H1 (cell line): ENCODE measurements at regions not wholly inside any gene's neighbourhood (a gene's known extent, or its start where the extent isn't known, plus 50 kb on each side); places are given as distances from the start of the nearest gene placed in this dataset.

Experiments used
- CTCF ChIA-PET: fragments of 300-600 bp; sonication (Branson Sonifier 250); formaldehyde crosslinking; loops from one replicate; lab custom pipeline; 2021; ENCODE audit not compliant: partially characterized antibody; lab: Charles Lee
- POLR2A ChIA-PET: fragments of 300-600 bp; sonication (Branson Sonifier 250); formaldehyde crosslinking; loops from one replicate; lab custom pipeline; 2021; ENCODE audit warnings: inconsistent platforms; ENCODE audit not compliant: partially characterized antibody; lab: Charles Lee
- DNase-seq, 2 experiments: peaks; one replicate each; pipeline versions ENCODE4 v3.0.0 to v3.0.0-alpha.2; 2010 to 2022; ENCODE audit warnings: low spot score in 2 of 2, low read depth in 1 of 2, mixed read lengths in 1 of 2
- FAIRE-seq: peaks from 2 replicates; lab custom pipeline; 2011; peaks lifted over from hg19 to GRCh38; lab: Jason Lieb, UNC
- H2AFZ ChIP-seq: 2 replicates; pipeline ENCODE4 v1.8.1; 2012; ENCODE audit warnings: low read length, inconsistent platforms
- H2AK5ac ChIP-seq: 2 replicates; pipeline ENCODE4 v1.6.1; 2013; ENCODE audit warnings: low read depth, low read length
- H2BK120ac ChIP-seq: replicated peaks from 2 replicates; pipeline ENCODE3; 2013; ENCODE audit warnings: low read depth, low read length, inconsistent platforms
- H2BK12ac ChIP-seq: 2 replicates; pipeline ENCODE4 v1.6.1; 2013; ENCODE audit warnings: low read depth, low read length
- H2BK15ac ChIP-seq: 2 replicates; pipeline ENCODE4 v1.6.1; 2013; ENCODE audit warnings: low read length
- H2BK20ac ChIP-seq: 2 replicates; pipeline ENCODE4 v1.6.1; 2013; ENCODE audit warnings: low read length
- H2BK5ac ChIP-seq: 2 replicates; pipeline ENCODE4 v1.6.1; 2013; ENCODE audit warnings: low read depth, low read length
- H3K14ac ChIP-seq: 2 replicates; pipeline ENCODE4 v1.6.1; 2013; ENCODE audit warnings: inconsistent platforms; ENCODE audit not compliant: insufficient read length
- H3K18ac ChIP-seq: 2 replicates; pipeline ENCODE4 v1.6.1; 2013; ENCODE audit warnings: low read length; ENCODE audit errors: extremely low read depth
- H3K23ac ChIP-seq: 2 replicates; pipeline ENCODE4 v1.6.1; 2013; ENCODE audit warnings: inconsistent platforms; ENCODE audit not compliant: insufficient read length
- H3K23me2 ChIP-seq: 2 replicates; pipeline ENCODE4 v1.6.1; 2013; ENCODE audit warnings: low read depth, low read length
- H3K27ac ChIP-seq: 2 replicates; pipeline ENCODE4 v1.6.1; 2011; ENCODE audit warnings: low read depth, low read length, inconsistent platforms
- H3K27me3 ChIP-seq, 4 experiments: replicated peaks in 1 of 4; 1 replicate in 1 of 4; 2 replicates in 3 of 4; pipeline versions ENCODE4 v1.6.1 to v1.8.1; 2011 to 2013; ENCODE audit warnings: low read length in 3 of 4, mild to moderate bottlenecking in 3 of 4, inconsistent platforms in 2 of 4, mixed read lengths in 2 of 4, moderate library complexity in 1 of 4; ENCODE audit not compliant: control insufficient read depth in 3 of 4, insufficient read depth in 3 of 4; ENCODE audit errors: extremely low read depth in 1 of 4
- H3K36me3 ChIP-seq, 4 experiments: 2 replicates each; pipeline versions ENCODE4 v1.6.1 to v1.8.1; 2011 to 2013; ENCODE audit warnings: mild to moderate bottlenecking in 4 of 4, low read length in 3 of 4, moderate library complexity in 2 of 4, control low read depth in 1 of 4, inconsistent platforms in 1 of 4; ENCODE audit not compliant: insufficient read depth in 4 of 4, control insufficient read depth in 2 of 4
- H3K4ac ChIP-seq: replicated peaks from 2 replicates; pipeline ENCODE3; 2013; ENCODE audit warnings: low read length, low read depth, mixed read lengths, inconsistent platforms; ENCODE audit not compliant: insufficient read length
- H3K4me1 ChIP-seq, 4 experiments: replicated peaks in 1 of 4; 1 replicate in 1 of 4; 2 replicates in 3 of 4; pipeline versions ENCODE4 v1.6.1 to v1.8.1; 2011 to 2013; ENCODE audit warnings: low read length in 3 of 4, inconsistent platforms in 2 of 4, mixed read lengths in 1 of 4; ENCODE audit not compliant: insufficient read depth in 4 of 4, control insufficient read depth in 3 of 4
- H3K4me2 ChIP-seq, 2 experiments: 2 replicates each; pipeline versions ENCODE4 v1.6.1 to v1.8.1; 2011 to 2013; ENCODE audit warnings: low read depth in 2 of 2, low read length in 2 of 2, control low read depth in 1 of 2, inconsistent platforms in 1 of 2, mild to moderate bottlenecking in 1 of 2; ENCODE audit not compliant: insufficient read depth in 1 of 2
- H3K4me3 ChIP-seq, 4 experiments: fragments of 200-600, 300-600 bp in 1 of 4; sonication (generic), shearing (Covaris generic), sonication (Bioruptor Twin) in 1 of 4; 2 replicates each; pipeline versions ENCODE4 v1.5.1 to v1.8.1; 2011 to 2016; ENCODE audit warnings: low read length in 4 of 4, low read depth in 3 of 4, control low read depth in 2 of 4, inconsistent platforms in 2 of 4, mild to moderate bottlenecking in 2 of 4, mixed read lengths in 1 of 4, moderate library complexity in 1 of 4; ENCODE audit not compliant: insufficient read depth in 2 of 4; ENCODE audit errors: extremely low read depth in 1 of 4
- H3K56ac ChIP-seq: replicated peaks from 2 replicates; pipeline ENCODE3; 2013; ENCODE audit warnings: low read depth, mild to moderate bottlenecking, mixed read lengths, low read length, inconsistent platforms; ENCODE audit not compliant: insufficient read length
- H3K79me1 ChIP-seq: 2 replicates; pipeline ENCODE4 v1.6.1; 2013; ENCODE audit warnings: low read depth, low read length, control low read depth
- H3K79me2 ChIP-seq, 2 experiments: 2 replicates each; pipeline versions ENCODE4 v1.6.1 to v1.8.1; 2012 to 2013; ENCODE audit warnings: low read length in 2 of 2, mild to moderate bottlenecking in 2 of 2, inconsistent platforms in 1 of 2; ENCODE audit not compliant: insufficient read depth in 2 of 2, control insufficient read depth in 1 of 2
- H3K9ac ChIP-seq, 4 experiments: replicated peaks in 1 of 4; 1 replicate in 1 of 4; 2 replicates in 3 of 4; pipeline versions ENCODE4 v1.6.1 to v1.8.1; 2011 to 2013; ENCODE audit warnings: low read depth in 3 of 4, low read length in 3 of 4, control low read depth in 2 of 4, mild to moderate bottlenecking in 2 of 4, moderate library complexity in 2 of 4, inconsistent platforms in 1 of 4; ENCODE audit errors: extremely low read depth in 1 of 4
- H3K9me3 ChIP-seq, 2 experiments: 2 replicates each; pipeline versions ENCODE4 v1.6.1 to v1.8.1; 2012 to 2013; ENCODE audit warnings: mild to moderate bottlenecking in 2 of 2, moderate library complexity in 2 of 2, control low read depth in 1 of 2, inconsistent platforms in 1 of 2, low read depth in 1 of 2, low read length in 1 of 2, mixed read lengths in 1 of 2; ENCODE audit not compliant: insufficient read depth in 2 of 2
- H4K20me1 ChIP-seq, 2 experiments: replicated peaks in 1 of 2; 2 replicates each; pipeline versions ENCODE3 to v1.8.1; 2011 to 2013; ENCODE audit warnings: inconsistent platforms in 2 of 2, low read length in 2 of 2, mild to moderate bottlenecking in 1 of 2; ENCODE audit not compliant: insufficient read depth in 2 of 2, control insufficient read depth in 1 of 2
- H4K5ac ChIP-seq: 2 replicates; pipeline ENCODE4 v1.6.1; 2013; ENCODE audit warnings: low read length, low read depth, mixed read lengths, inconsistent platforms; ENCODE audit not compliant: insufficient read length
- H4K8ac ChIP-seq: 2 replicates; pipeline ENCODE4 v1.8.0; 2013; ENCODE audit warnings: mild to moderate bottlenecking, moderate library complexity, low read length, inconsistent platforms; ENCODE audit not compliant: insufficient read depth; ENCODE audit errors: extremely low read depth
- H4K91ac ChIP-seq: replicated peaks from 2 replicates; pipeline ENCODE3; 2013; ENCODE audit warnings: low read length, mixed read lengths, inconsistent platforms; ENCODE audit not compliant: insufficient read length
- CBX5 ChIP-seq: fragments of 300-800, 300-1000 bp; sonication (generic); IDR thresholded peaks from 2 replicates; pipeline ENCODE4 v1.7.1; 2016; ENCODE audit warnings: antibody characterized with exemption, low read length, low read depth
- CEBPB ChIP-seq: IDR thresholded peaks from 2 replicates; pipeline ENCODE4 v1.6.1; 2012; ENCODE audit warnings: low read depth, low read length
- GABPA ChIP-seq: IDR thresholded peaks from 2 replicates; pipeline ENCODE4 v1.6.1; 2011; ENCODE audit warnings: mild to moderate bottlenecking, low read length, moderate library complexity, borderline replicate concordance; ENCODE audit not compliant: insufficient read depth
- GTF2F1 ChIP-seq: IDR thresholded peaks from 2 replicates; pipeline ENCODE4 v1.6.1; 2012; ENCODE audit warnings: low read depth, low read length, improper control_type of control experiment, borderline replicate concordance
- PHF8 ChIP-seq: fragments of 200-600 bp; sonication (generic); conservative IDR thresholded peaks from 2 replicates; pipeline ENCODE4 v1.7.1; 2012; ENCODE audit warnings: low read depth, mild to moderate bottlenecking, inconsistent platforms, low read length, moderate library complexity
- POLR2AphosphoS5 ChIP-seq: IDR thresholded peaks from 2 replicates; pipeline ENCODE4 v1.6.1; 2011; ENCODE audit warnings: low read depth, low read length
- POU5F1 ChIP-seq: IDR thresholded peaks from 2 replicates; pipeline ENCODE4 v1.6.1; 2011; ENCODE audit warnings: low read depth, mild to moderate bottlenecking, low read length, moderate library complexity
- RBBP5 ChIP-seq: IDR thresholded peaks from 2 replicates; pipeline ENCODE4 v1.7.1; 2012; ENCODE audit warnings: low read depth, mild to moderate bottlenecking, inconsistent platforms, low read length, moderate library complexity, borderline replicate concordance
- RNF2 ChIP-seq: fragments of 200-900, 300-1000 bp; sonication (generic); IDR thresholded peaks from 2 replicates; pipeline ENCODE4 v1.7.1; 2016; ENCODE audit warnings: borderline replicate concordance, low read depth, mild to moderate bottlenecking, antibody characterized with exemption, low read length; ENCODE audit not compliant: poor library complexity, severe bottlenecking; ENCODE audit errors: missing control alignments
- SIN3A ChIP-seq, 2 experiments: IDR thresholded peaks in 1 of 2; conservative IDR thresholded peaks in 1 of 2; 2 replicates each; pipeline ENCODE4 v1.6.1; 2011 to 2012; ENCODE audit warnings: low read length in 2 of 2, improper control_type of control experiment in 1 of 2, low read depth in 1 of 2, mild to moderate bottlenecking in 1 of 2
- ZNF274 ChIP-seq: IDR thresholded peaks from 2 replicates; pipeline ENCODE4 v1.7.0; 2012; ENCODE audit warnings: low read length, borderline replicate concordance; ENCODE audit errors: extremely low read depth
- WGBS, 2 experiments: shearing (Covaris generic) in 1 of 2; methylation state at CpG; one replicate each; pipeline versions ENCODE4 v1.1.6 to v1.1.7; 2013 to 2015; ENCODE audit warnings: low lambda C conversion rate in 2 of 2, mixed read lengths in 2 of 2, inconsistent platforms in 1 of 2, low coverage in 1 of 2, missing lambda C conversion rate in 1 of 2; ENCODE audit not compliant: insufficient replicate concordance in 2 of 2, insufficient coverage in 1 of 2, insufficient read length in 1 of 2; ENCODE audit errors: extremely low coverage in 1 of 2, missing lambda C conversion rate in 1 of 2; 5-methylcytosine and 5-hydroxymethylcytosine counted together
- TF ChIP-seq, protein P1 (sequence below), 3 experiments: IDR thresholded peaks; 1 replicate in 2 of 3; 2 replicates in 1 of 3; pipeline versions ENCODE4 v1.5.1 to v1.6.1; 2011; ENCODE audit warnings: low read length in 3 of 3, mild to moderate bottlenecking in 3 of 3, inconsistent platforms in 2 of 3, low read depth in 1 of 3, moderate library complexity in 1 of 3; ENCODE audit not compliant: insufficient read depth in 1 of 3; ENCODE audit errors: control extremely low read depth in 1 of 3

DNA sequence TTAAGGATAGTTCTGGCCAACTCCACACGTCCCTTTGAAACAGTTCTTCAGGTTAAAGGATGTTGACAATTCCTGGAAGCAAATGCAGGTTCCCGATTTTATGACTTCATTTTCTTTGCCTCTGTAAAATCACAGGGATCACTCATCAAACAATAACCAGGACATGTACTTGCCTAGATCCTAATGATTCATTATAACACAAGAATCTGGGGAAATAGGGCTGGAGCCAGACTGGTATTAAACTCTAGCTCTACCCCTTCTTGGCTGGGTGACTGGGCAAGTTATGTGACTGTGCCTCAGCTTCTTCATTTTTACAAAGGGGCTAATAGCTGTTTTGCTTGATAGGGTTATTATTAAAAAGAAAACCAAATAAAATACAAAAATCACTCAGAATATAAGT lies 56.0 kb upstream of the KCND2 start:
- Histone ChIP-seq H4K91ac (no peak overlapping the region), H3K23me2 (no peaks in the 10 kb centered on the region), H2BK120ac (no peak overlapping the region), H3K4me3 (no peak overlapping the region), H2BK5ac (no peak overlapping the region), H3K27ac (no peak overlapping the region), H4K8ac (no peak overlapping the region), H4K5ac (no peak overlapping the region), H3K14ac (no peak overlapping the region), H3K23ac (no peak overlapping the region), H3K4me1 (no peaks in the 10 kb centered on the region), H2AFZ (no peak overlapping the region), H3K36me3 (no peaks in the 10 kb centered on the region), H2BK12ac (no peak overlapping the region), H3K18ac (no peak overlapping the region), H3K79me2 (no peaks in the 10 kb centered on the region), H2AK5ac (no peak overlapping the region), H3K4me2 (no peak overlapping the region), H4K20me1 (no peaks in the 10 kb centered on the region), H3K9ac (no peak overlapping the region), H2BK15ac (no peak overlapping the region), H3K4ac (no peak overlapping the region), H3K27me3 (no peaks in the 10 kb centered on the region), H3K9me3 (no peaks in the 10 kb centered on the region), H2BK20ac (no peak overlapping the region), H3K79me1 (no peaks in the 10 kb centered on the region), H3K56ac (no peak overlapping the region)
- ChIA-PET CTCF (no interaction called here), POLR2A (no interaction called here)
- DNase-seq (no peak), FAIRE-seq (no peak)
- WGBS, 2 experiments, result 89% methylated on average over 2 of the region's 2 CpGs; no CpG with 5 or more reads in 1 of the 2 experiments
- TF ChIP-seq RBBP5 (no peak), GABPA (no peak), ZNF274 (no peak), CEBPB (no peak), PHF8 (no peak), POLR2AphosphoS5 (no peak), RNF2 (no peak), CBX5 (no peak), GTF2F1 (no peak), SIN3A (conservative IDR thresholded peaks at IDR 0.05 in 1 of 2, IDR thresholded peaks at IDR 0.05 in 1 of 2; ENCODE audit: low read depth in 1 of 2, low read length in 2 of 2) (no peak), POU5F1 (no peak)
- TF ChIP-seq, protein P1, sequence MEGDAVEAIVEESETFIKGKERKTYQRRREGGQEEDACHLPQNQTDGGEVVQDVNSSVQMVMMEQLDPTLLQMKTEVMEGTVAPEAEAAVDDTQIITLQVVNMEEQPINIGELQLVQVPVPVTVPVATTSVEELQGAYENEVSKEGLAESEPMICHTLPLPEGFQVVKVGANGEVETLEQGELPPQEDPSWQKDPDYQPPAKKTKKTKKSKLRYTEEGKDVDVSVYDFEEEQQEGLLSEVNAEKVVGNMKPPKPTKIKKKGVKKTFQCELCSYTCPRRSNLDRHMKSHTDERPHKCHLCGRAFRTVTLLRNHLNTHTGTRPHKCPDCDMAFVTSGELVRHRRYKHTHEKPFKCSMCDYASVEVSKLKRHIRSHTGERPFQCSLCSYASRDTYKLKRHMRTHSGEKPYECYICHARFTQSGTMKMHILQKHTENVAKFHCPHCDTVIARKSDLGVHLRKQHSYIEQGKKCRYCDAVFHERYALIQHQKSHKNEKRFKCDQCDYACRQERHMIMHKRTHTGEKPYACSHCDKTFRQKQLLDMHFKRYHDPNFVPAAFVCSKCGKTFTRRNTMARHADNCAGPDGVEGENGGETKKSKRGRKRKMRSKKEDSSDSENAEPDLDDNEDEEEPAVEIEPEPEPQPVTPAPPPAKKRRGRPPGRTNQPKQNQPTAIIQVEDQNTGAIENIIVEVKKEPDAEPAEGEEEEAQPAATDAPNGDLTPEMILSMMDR (IDR thresholded peaks at IDR 0.05; ENCODE audit: control extremely low read depth in 1 of 3, insufficient read depth in 1 of 3, low read depth in 1 of 3, low read length in 3 of 3), result no peak
